GM23248 (cell line): ENCODE measurements at regions not wholly inside any gene's neighbourhood (a gene's known extent, or its start where the extent isn't known, plus 50 kb on each side); places are given as distances from the start of the nearest gene placed in this dataset.

Experiments used
- EZH2 ChIP-seq: fragments of 200-600 bp; sonication (generic); IDR thresholded peaks from 2 replicates; pipeline ENCODE4 v1.6.1; 2018; ENCODE audit warnings: antibody characterized with exemption, mild to moderate bottlenecking; ENCODE audit not compliant: insufficient read depth, poor library complexity, severe bottlenecking
- EZH2phosphoT487 ChIP-seq: fragments of 200-600 bp; sonication (generic); IDR thresholded peaks from 2 replicates; pipeline ENCODE4 v1.6.1; 2018; ENCODE audit warnings: antibody characterized with exemption, moderate library complexity, mild to moderate bottlenecking, low read depth; ENCODE audit not compliant: insufficient read depth

DNA sequence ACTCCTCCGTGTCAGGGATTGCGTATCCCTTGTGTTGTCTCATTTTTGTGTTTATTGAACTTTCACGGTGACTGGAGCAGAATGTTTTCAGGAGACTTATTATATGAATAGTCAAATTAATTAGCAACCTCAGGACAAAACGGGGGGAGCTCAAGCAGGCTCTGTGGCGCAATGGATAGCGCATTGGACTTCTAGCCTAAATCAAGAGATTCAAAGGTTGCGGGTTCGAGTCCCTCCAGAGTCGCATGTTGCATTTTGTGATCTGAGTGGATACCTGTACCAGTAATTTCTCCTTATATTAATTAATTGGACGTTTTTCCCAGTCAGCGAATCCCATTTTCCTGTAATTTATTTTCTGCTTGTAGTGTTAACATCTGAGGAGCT is 89.1 kb upstream of the ZNF184 start:
- TF ChIP-seq EZH2phosphoT487 (no peak), EZH2 (no peak)
